Mesenchymal stem cell (in vitro differentiated cells and primary cell): ENCODE measurements at regions not wholly inside any gene's neighbourhood (a gene's known extent, or its start where the extent isn't known, plus 50 kb on each side); places are given as distances from the start of the nearest gene placed in this dataset.
"Not testable (repeated sequence)": the region's sequence is repeated elsewhere in the genome, so short reads cannot be mapped to it uniquely, and the experiment has no call there.

Source experiments
- DNase-seq: peaks from one replicate; pipeline ENCODE4 v3.0.0-alpha.2; 2013
- H2AFZ ChIP-seq: one replicate; pipeline ENCODE4 v1.6.1; 2013; ENCODE audit warnings: low read depth, mild to moderate bottlenecking, control low read depth, inconsistent platforms, low read length, moderate library complexity
- H2AK5ac ChIP-seq: 2 replicates; pipeline ENCODE4 v1.6.1; 2013; ENCODE audit warnings: low read length, moderate library complexity, mild to moderate bottlenecking, inconsistent platforms; ENCODE audit not compliant: severe bottlenecking
- H2BK120ac ChIP-seq: one replicate; pipeline ENCODE4 v1.6.1; 2013; ENCODE audit warnings: low read depth, mild to moderate bottlenecking, inconsistent platforms, low read length, moderate library complexity
- H2BK12ac ChIP-seq, 2 experiments: one replicate each; pipeline ENCODE4 v1.6.1; 2013; ENCODE audit warnings: inconsistent platforms in 2 of 2, low read length in 2 of 2, mild to moderate bottlenecking in 2 of 2, moderate library complexity in 2 of 2, control low read depth in 1 of 2
- H2BK15ac ChIP-seq: one replicate; pipeline ENCODE4 v1.6.1; 2013; ENCODE audit warnings: mild to moderate bottlenecking, low read depth, inconsistent platforms; ENCODE audit not compliant: poor library complexity, severe bottlenecking
- H2BK5ac ChIP-seq: 2 replicates; pipeline ENCODE4 v1.6.1; 2013; ENCODE audit warnings: low read depth, mild to moderate bottlenecking, low read length, control low read depth, inconsistent platforms; ENCODE audit not compliant: poor library complexity, severe bottlenecking
- H3K14ac ChIP-seq, 2 experiments: one replicate each; pipeline ENCODE4 v1.6.1; 2013; ENCODE audit warnings: inconsistent platforms in 2 of 2, low read length in 2 of 2, control low read depth in 1 of 2, mild to moderate bottlenecking in 1 of 2, moderate library complexity in 1 of 2
- H3K18ac ChIP-seq, 2 experiments: one replicate each; pipeline ENCODE4 v1.6.1; 2013; ENCODE audit warnings: inconsistent platforms in 2 of 2, low read length in 2 of 2, control low read depth in 1 of 2, low read depth in 1 of 2, mild to moderate bottlenecking in 1 of 2
- H3K23ac ChIP-seq, 2 experiments: one replicate each; pipeline ENCODE4 v1.6.1; 2013; ENCODE audit warnings: inconsistent platforms in 2 of 2, low read length in 2 of 2, mild to moderate bottlenecking in 2 of 2, moderate library complexity in 2 of 2, control low read depth in 1 of 2
- H3K27ac ChIP-seq: 2 replicates; pipeline ENCODE4 v1.5.1; 2013; ENCODE audit warnings: mild to moderate bottlenecking, moderate library complexity, low read length, control low read depth, inconsistent platforms; ENCODE audit not compliant: poor library complexity, severe bottlenecking
- H3K27me3 ChIP-seq, 2 experiments: 2 replicates each; pipeline versions ENCODE4 v1.6.1 to v1.7.0; 2013; ENCODE audit warnings: low read length in 2 of 2, mild to moderate bottlenecking in 2 of 2, moderate library complexity in 2 of 2, control low read depth in 1 of 2, inconsistent platforms in 1 of 2; ENCODE audit not compliant: control insufficient read depth in 1 of 2, insufficient read depth in 1 of 2
- H3K36me3 ChIP-seq, 2 experiments: 2 replicates each; pipeline versions ENCODE4 v1.6.1 to v1.7.0; 2013; ENCODE audit warnings: low read length in 2 of 2, control low read depth in 1 of 2, inconsistent platforms in 1 of 2, low read depth in 1 of 2, mild to moderate bottlenecking in 1 of 2; ENCODE audit not compliant: insufficient read depth in 2 of 2, control insufficient read depth in 1 of 2
- H3K4ac ChIP-seq, 2 experiments: one replicate each; pipeline ENCODE4 v1.6.1; 2013; ENCODE audit warnings: inconsistent platforms in 2 of 2, low read length in 2 of 2, mild to moderate bottlenecking in 2 of 2, moderate library complexity in 2 of 2, control low read depth in 1 of 2, low read depth in 1 of 2
- H3K4me1 ChIP-seq: 2 replicates; pipeline ENCODE4 v1.6.1; 2013; ENCODE audit warnings: low read depth, low read length, control low read depth; ENCODE audit not compliant: control insufficient read depth, insufficient read depth
- H3K4me2 ChIP-seq: 2 replicates; pipeline ENCODE4 v1.6.1; 2013; ENCODE audit warnings: low read length, mild to moderate bottlenecking, inconsistent platforms; ENCODE audit not compliant: poor library complexity, severe bottlenecking
- H3K4me3 ChIP-seq, 2 experiments: 2 replicates each; pipeline versions ENCODE4 v1.5.1 to v1.7.0; 2013; ENCODE audit warnings: low read length in 2 of 2, mild to moderate bottlenecking in 2 of 2, control low read depth in 1 of 2, low read depth in 1 of 2; ENCODE audit not compliant: insufficient read depth in 1 of 2
- H3K79me1 ChIP-seq: replicated peaks from 2 replicates; pipeline ENCODE4 v1.6.1; 2013; ENCODE audit warnings: mild to moderate bottlenecking, control low read depth, low read length, inconsistent platforms; ENCODE audit not compliant: poor library complexity, severe bottlenecking
- H3K9ac ChIP-seq: 2 replicates; pipeline ENCODE4 v1.7.0; 2013; ENCODE audit warnings: mild to moderate bottlenecking, low read length, moderate library complexity
- H3K9me3 ChIP-seq: 2 replicates; pipeline ENCODE4 v1.7.0; 2013; ENCODE audit warnings: mild to moderate bottlenecking, low read length; ENCODE audit not compliant: control insufficient read depth
- H4K8ac ChIP-seq: one replicate; pipeline ENCODE4 v1.6.1; 2013; ENCODE audit warnings: inconsistent platforms, mild to moderate bottlenecking, low read length, moderate library complexity
- H4K91ac ChIP-seq: one replicate; pipeline ENCODE4 v1.6.1; 2013; ENCODE audit warnings: mild to moderate bottlenecking, low read length, inconsistent platforms
- WGBS: methylation state at CpG from one replicate; pipeline ENCODE4 v1.1.7; 2013; ENCODE audit warnings: mixed read lengths; 5-methylcytosine and 5-hydroxymethylcytosine counted together

GRCh38 chr13:63448692-63449091, 2033.0 kb upstream of the PCDH20 start:
- Histone ChIP-seq H3K27me3 (no peaks in the 10 kb centered on the region), H3K27ac (no peak overlapping the region), H2AFZ (no peak overlapping the region), H3K9ac (no peak overlapping the region), H2BK15ac (no peak overlapping the region), H2AK5ac (no peak overlapping the region), H3K23ac (no peak overlapping the region), H4K91ac (no peak overlapping the region), H3K4ac (no peak overlapping the region), H2BK5ac (no peak overlapping the region), H3K79me1 (no peaks in the 10 kb centered on the region), H3K14ac (no peak overlapping the region), H3K4me1 (no peaks in the 10 kb centered on the region), H3K36me3 (no peaks in the 10 kb centered on the region), H4K8ac (no peak overlapping the region), H3K4me2 (no peak overlapping the region), H2BK120ac (no peak overlapping the region), H2BK12ac (no peak overlapping the region), H3K9me3 (peaks cover under 1% of the 10 kb centered on the region), H3K4me3 (no peak overlapping the region), H3K18ac (no peak overlapping the region)
- 100% methylated on average over 3 of the region's 3 CpGs for WGBS
- no peak for DNase-seq

GRCh38 chr13:63446329-63446728, 2030.7 kb upstream of the PCDH20 start:
- Histone ChIP-seq H3K14ac (no peak overlapping the region), H4K8ac (no peak overlapping the region), H2BK15ac (no peak overlapping the region), H2AFZ (no peak overlapping the region), H3K79me1 (no peaks in the 10 kb centered on the region), H2BK12ac (no peak overlapping the region), H3K9me3 (peaks cover 14% of the 10 kb centered on the region), H3K27ac (no peak overlapping the region), H2BK5ac (no peak overlapping the region), H3K27me3 (no peaks in the 10 kb centered on the region), H3K4me3 (no peak overlapping the region), H4K91ac (peak overlapping the region; percentile 27), H3K18ac (peak overlapping the region in 1 of 2 experiments; percentile 62), H3K23ac (no peak overlapping the region), H3K4ac (no peak overlapping the region), H2AK5ac (peak overlapping the region; percentile 54), H3K36me3 (no peaks in the 10 kb centered on the region), H3K4me2 (no peak overlapping the region), H3K9ac (no peak overlapping the region), H3K4me1 (no peaks in the 10 kb centered on the region), H2BK120ac (no peak overlapping the region)
- 95% methylated on average over 6 of the region's 6 CpGs for WGBS
- no peak for DNase-seq

- H3K9me3 ChIP-seq: peaks cover 14% of the 10 kb centered on the region
- not testable (repeated sequence) for H4K91ac ChIP-seq, H2BK5ac ChIP-seq, H3K4me2 ChIP-seq, H3K4ac ChIP-seq, H3K4me1 ChIP-seq, H3K79me1 ChIP-seq, H3K18ac ChIP-seq, DNase-seq, H4K8ac ChIP-seq, H3K9ac ChIP-seq, H3K27ac ChIP-seq, H3K4me3 ChIP-seq, H2BK120ac ChIP-seq, H3K23ac ChIP-seq, H2AK5ac ChIP-seq, H3K36me3 ChIP-seq, H2BK12ac ChIP-seq, H2BK15ac ChIP-seq, H2AFZ ChIP-seq, H3K14ac ChIP-seq, H3K27me3 ChIP-seq
- 43% methylated on average over 1 of the region's 3 CpGs for WGBS
Measured at GRCh38 chr13:63444225-63444624, 2028.6 kb upstream of the PCDH20 start.

- Histone ChIP-seq H2AK5ac (no peak overlapping the region), H2BK15ac (no peak overlapping the region), H2AFZ (no peak overlapping the region), H3K27ac (no peak overlapping the region), H3K4me3 (no peak overlapping the region), H3K9me3 (peaks cover 14% of the 10 kb centered on the region), H2BK5ac (no peak overlapping the region), H4K8ac (peak overlapping the region; percentile 42), H3K36me3 (no peaks in the 10 kb centered on the region), H3K4ac (no peak overlapping the region), H3K9ac (no peak overlapping the region), H3K4me1 (no peaks in the 10 kb centered on the region), H2BK12ac (peak overlapping the region in 1 of 2 experiments; percentile 42), H3K4me2 (no peak overlapping the region), H3K14ac (no peak overlapping the region), H3K23ac (no peak overlapping the region), H3K79me1 (no peaks in the 10 kb centered on the region), H3K27me3 (no peaks in the 10 kb centered on the region), H4K91ac (no peak overlapping the region), H2BK120ac (no peak overlapping the region), H3K18ac (no peak overlapping the region)
- DNase-seq: no peak
- WGBS: 36% methylated on average over 2 of the region's 4 CpGs
Measured at GRCh38 chr13:63438951-63439350, 2023.3 kb upstream of the PCDH20 start.
